ENCODE measurements at regions not wholly inside any gene's neighbourhood (a gene's known extent, or its start where the extent isn't known, plus 50 kb on each side); places are given as distances from the start of the nearest gene placed in this dataset.

- TF ChIP-seq ZNF407 (IDR thresholded peaks at IDR 0.05; ENCODE audit: low read depth) (no peak), MYC (IDR thresholded peaks at IDR 0.05; ENCODE audit: low read depth, low read length) (no peak), MYC (CRISPR knock-in tag; IDR thresholded peaks at IDR 0.05; ENCODE audit: borderline replicate concordance, low read depth) (no peak), REST (IDR thresholded peaks at IDR 0.05; ENCODE audit: borderline replicate concordance) (no peak), REST (CRISPR knock-in tag; IDR thresholded peaks at IDR 0.05; ENCODE audit: low read depth) (no peak), TRIM25 (IDR thresholded peaks at IDR 0.05; ENCODE audit: borderline replicate concordance) (no peak), KLF13 (tag; IDR thresholded peaks at IDR 0.05; ENCODE audit: borderline replicate concordance, low read depth) (no peak), RAD51 (IDR thresholded peaks at IDR 0.05; ENCODE audit: borderline replicate concordance, low read depth) (no peak), PPARD (CRISPR knock-in tag; IDR thresholded peaks at IDR 0.05) (no peak)
These were observed 262.8 kb downstream of the FOXO1 start (continued) for GRCh38 chr13:40403509-40404241.
